ENCODE measurements at regions not wholly inside any gene's neighbourhood (a gene's known extent, or its start where the extent isn't known, plus 50 kb on each side); places are given as distances from the start of the nearest gene placed in this dataset.

GRCh38 chrX:41973208-41973607 lies 49.9 kb upstream of the CASK start:
- DNase-seq: no peak
